ENCODE measurements at regions not wholly inside any gene's neighbourhood (a gene's known extent, or its start where the extent isn't known, plus 50 kb on each side); places are given as distances from the start of the nearest gene placed in this dataset.

DNA sequence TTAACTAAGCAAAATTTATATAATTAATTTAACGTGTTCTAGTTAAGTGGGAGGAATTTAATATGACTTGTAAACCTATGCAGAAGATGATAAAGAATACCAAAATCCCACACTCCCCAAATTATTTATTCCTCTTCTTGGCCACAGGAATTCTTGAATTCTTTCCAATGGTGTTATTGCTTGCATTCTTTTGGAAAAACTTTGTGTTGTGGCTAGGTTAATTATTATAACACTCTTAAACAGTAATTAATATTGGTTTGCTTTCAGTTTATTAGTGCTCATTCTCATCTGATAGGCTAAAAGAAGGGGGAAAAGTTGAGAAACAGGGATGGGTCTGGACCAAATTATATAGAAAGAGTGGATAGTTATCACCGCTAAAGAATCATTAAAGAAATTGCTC, 141.5 kb upstream of the PABPC4L start:
- TF ChIP-seq POLR2A (IDR thresholded peaks at IDR 0.05) (no peak), POLR2AphosphoS5 (IDR thresholded peaks at IDR 0.05) (no peak)
- TF ChIP-seq, protein P1, sequence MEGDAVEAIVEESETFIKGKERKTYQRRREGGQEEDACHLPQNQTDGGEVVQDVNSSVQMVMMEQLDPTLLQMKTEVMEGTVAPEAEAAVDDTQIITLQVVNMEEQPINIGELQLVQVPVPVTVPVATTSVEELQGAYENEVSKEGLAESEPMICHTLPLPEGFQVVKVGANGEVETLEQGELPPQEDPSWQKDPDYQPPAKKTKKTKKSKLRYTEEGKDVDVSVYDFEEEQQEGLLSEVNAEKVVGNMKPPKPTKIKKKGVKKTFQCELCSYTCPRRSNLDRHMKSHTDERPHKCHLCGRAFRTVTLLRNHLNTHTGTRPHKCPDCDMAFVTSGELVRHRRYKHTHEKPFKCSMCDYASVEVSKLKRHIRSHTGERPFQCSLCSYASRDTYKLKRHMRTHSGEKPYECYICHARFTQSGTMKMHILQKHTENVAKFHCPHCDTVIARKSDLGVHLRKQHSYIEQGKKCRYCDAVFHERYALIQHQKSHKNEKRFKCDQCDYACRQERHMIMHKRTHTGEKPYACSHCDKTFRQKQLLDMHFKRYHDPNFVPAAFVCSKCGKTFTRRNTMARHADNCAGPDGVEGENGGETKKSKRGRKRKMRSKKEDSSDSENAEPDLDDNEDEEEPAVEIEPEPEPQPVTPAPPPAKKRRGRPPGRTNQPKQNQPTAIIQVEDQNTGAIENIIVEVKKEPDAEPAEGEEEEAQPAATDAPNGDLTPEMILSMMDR (IDR thresholded peaks at IDR 0.05 in 8 of 11, conservative IDR thresholded peaks at IDR 0.05 in 3 of 11), result no peak
